ENCODE measurements at regions not wholly inside any gene's neighbourhood (a gene's known extent, or its start where the extent isn't known, plus 50 kb on each side); places are given as distances from the start of the nearest gene placed in this dataset.

DNA sequence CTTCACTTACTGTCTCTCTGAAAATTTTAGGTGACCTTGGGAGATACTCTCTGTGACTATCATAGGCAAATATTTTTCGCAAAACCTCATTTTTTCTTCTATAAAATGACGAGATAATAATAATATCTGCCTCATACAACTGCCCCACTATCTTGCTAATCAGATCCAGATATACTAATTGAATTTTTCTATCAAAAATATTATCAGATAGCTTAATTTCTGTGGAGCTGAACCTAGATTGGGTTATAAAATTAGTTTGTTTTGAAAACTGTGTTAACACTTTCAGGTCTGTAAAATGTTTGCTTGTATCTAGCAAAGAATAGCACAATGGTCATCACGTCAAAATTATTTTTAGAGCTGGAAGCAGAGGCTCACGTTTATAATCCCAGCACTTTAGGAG is 486.7 kb upstream of the LRRN3 start:
- H3K4me3 ChIP-seq: no peak overlapping the region
- no peak overlapping the region for H3K27ac ChIP-seq
- no peaks in the 10 kb centered on the region for H3K4me1 ChIP-seq
- intact Hi-C loops (cut with DNase I): no loop called here
- no peaks in the 10 kb centered on the region for H3K9me3 ChIP-seq
- DNase-seq (ENCODE audit: extremely low spot score in 2 of 2): no peak
- H3K27me3 ChIP-seq: no peaks in the 10 kb centered on the region
- TF ChIP-seq POLR2AphosphoS5 (IDR thresholded peaks at IDR 0.05; ENCODE audit: insufficient read depth in 1 of 2, low read depth in 1 of 2) (no peak), POLR2A (IDR thresholded peaks at IDR 0.05) (no peak)
- TF ChIP-seq, protein P1, sequence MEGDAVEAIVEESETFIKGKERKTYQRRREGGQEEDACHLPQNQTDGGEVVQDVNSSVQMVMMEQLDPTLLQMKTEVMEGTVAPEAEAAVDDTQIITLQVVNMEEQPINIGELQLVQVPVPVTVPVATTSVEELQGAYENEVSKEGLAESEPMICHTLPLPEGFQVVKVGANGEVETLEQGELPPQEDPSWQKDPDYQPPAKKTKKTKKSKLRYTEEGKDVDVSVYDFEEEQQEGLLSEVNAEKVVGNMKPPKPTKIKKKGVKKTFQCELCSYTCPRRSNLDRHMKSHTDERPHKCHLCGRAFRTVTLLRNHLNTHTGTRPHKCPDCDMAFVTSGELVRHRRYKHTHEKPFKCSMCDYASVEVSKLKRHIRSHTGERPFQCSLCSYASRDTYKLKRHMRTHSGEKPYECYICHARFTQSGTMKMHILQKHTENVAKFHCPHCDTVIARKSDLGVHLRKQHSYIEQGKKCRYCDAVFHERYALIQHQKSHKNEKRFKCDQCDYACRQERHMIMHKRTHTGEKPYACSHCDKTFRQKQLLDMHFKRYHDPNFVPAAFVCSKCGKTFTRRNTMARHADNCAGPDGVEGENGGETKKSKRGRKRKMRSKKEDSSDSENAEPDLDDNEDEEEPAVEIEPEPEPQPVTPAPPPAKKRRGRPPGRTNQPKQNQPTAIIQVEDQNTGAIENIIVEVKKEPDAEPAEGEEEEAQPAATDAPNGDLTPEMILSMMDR (IDR thresholded peaks at IDR 0.05): no peak
- H3K36me3 ChIP-seq: no peaks in the 10 kb centered on the region

DNA sequence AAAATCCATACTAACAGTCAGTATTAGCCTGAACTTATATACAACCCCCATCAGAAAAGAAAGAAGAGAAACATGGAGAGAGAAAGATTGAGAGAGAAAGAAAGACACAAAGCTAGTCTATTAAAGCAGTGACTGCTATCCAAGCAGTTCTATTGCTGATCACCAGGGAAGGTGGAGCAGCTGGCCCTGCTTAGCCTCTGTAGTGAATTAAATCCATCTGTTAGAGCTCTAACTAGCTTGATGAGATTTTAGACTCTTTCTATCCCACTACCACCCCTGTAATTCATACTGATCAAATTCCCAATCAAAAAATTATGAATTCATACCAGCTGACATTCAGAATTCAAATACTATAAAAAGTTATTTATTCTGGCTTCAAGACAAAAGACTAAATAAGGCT is 486.0 kb upstream of the LRRN3 start:
- Histone ChIP-seq H3K9me3 (no peaks in the 10 kb centered on the region), H3K4me3 (no peak overlapping the region), H3K27ac (no peak overlapping the region), H3K4me1 (no peaks in the 10 kb centered on the region), H3K36me3 (no peaks in the 10 kb centered on the region), H3K27me3 (no peaks in the 10 kb centered on the region)
- intact Hi-C loops (cut with DNase I): no loop called here
- no peak for TF ChIP-seq POLR2AphosphoS5 (IDR thresholded peaks at IDR 0.05; ENCODE audit: insufficient read depth in 1 of 2, low read depth in 1 of 2)
- TF ChIP-seq, protein P1 (IDR thresholded peaks at IDR 0.05): no peak
- no peak for TF ChIP-seq POLR2A (IDR thresholded peaks at IDR 0.05)
- no peak for DNase-seq (ENCODE audit: extremely low spot score in 2 of 2)

DNA sequence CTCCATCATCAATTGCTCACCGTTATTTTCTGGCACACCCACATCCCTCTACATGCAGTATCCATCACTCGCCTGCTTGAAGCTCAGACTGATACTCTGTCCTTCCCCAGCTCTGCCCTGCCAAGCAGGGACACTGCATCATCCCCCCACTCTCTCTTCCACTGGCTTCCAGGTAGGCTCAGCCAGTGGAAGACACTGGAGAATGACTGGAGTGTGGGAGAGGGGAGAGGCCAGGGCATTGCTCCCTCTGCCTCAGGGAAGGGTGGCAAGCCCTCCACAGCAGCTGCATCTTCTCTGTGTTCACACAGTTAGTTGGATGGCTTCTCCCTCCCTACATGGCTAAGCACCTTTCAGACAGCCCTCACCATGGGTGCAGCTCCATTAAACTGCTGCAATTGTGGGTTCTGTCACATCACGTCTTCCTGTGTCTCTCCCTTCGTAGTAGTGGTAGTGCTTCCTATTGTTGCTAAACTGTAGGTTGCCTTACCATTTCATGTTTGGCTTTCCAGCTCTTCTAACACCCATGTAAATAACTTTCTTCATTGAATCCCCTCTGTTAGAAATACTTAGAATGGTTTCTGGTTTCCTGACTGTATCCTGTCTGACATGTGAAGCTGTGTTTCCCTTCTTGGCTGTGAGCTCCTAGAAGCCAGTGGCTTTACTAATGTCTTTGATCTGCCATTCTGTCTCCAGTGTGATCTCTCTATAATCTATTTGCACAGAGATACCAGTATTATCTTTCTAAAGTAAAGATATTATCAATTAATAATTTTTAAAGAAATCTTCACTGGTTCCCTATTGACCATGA is 483.7 kb upstream of the LRRN3 start:
- Histone ChIP-seq H3K27me3 (no peaks in the 10 kb centered on the region), H3K9me3 (no peaks in the 10 kb centered on the region), H3K4me3 (no peak overlapping the region), H3K36me3 (no peaks in the 10 kb centered on the region), H3K4me1 (no peaks in the 10 kb centered on the region), H3K27ac (no peak overlapping the region)
- intact Hi-C loops (cut with DNase I): no loop called here
- DNase-seq (ENCODE audit: extremely low spot score in 2 of 2): no peak
- no peak for TF ChIP-seq POLR2AphosphoS5 (IDR thresholded peaks at IDR 0.05; ENCODE audit: insufficient read depth in 1 of 2, low read depth in 1 of 2)
- TF ChIP-seq, protein P1 (IDR thresholded peaks at IDR 0.05): no peak
- no peak for TF ChIP-seq POLR2A (IDR thresholded peaks at IDR 0.05)

DNA sequence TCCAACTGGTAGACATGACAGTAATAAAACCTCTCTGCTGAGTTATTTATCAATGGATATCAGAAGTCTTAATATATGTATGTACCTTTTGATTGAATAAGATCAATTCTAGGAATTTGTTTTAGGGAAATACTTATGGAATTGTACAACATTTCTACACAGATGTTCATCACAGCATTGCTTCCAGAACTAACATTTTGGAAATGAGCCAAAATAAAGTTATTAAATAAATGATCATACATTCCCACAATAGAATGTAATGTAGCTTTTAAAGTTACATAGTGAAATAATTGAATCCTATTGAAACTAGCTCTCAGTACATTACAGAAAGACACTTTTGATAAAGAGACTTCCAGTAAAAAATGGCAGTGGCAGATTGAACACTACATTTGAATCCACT is 481.6 kb upstream of the LRRN3 start:
- no peak for DNase-seq (ENCODE audit: extremely low spot score in 2 of 2)
- TF ChIP-seq POLR2A (IDR thresholded peaks at IDR 0.05) (no peak), POLR2AphosphoS5 (IDR thresholded peaks at IDR 0.05; ENCODE audit: insufficient read depth in 1 of 2, low read depth in 1 of 2) (no peak)
- TF ChIP-seq, protein P1 (IDR thresholded peaks at IDR 0.05): no peak
- Histone ChIP-seq H3K9me3 (no peaks in the 10 kb centered on the region), H3K27ac (no peak overlapping the region), H3K4me1 (no peaks in the 10 kb centered on the region), H3K27me3 (no peaks in the 10 kb centered on the region), H3K4me3 (no peak overlapping the region), H3K36me3 (no peaks in the 10 kb centered on the region)
- intact Hi-C loops (cut with DNase I): no loop called here

DNA sequence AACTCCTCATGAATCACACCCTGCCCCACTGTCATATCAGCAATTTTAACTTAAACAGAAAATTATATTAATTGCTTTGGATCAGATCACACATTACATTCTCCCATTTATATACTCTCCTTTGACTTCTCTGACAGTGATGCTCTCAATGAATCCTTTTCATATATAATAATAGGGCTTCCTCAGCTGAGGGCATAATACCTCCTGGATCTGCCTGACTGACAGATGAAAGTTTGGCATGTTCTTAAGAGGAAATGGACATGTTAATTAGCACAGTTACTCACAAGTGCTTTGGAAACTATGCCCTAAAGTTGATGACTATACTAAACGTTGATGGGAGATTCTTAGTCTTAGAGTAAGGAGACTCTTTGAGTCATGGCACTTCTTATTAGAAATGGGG is 478.2 kb upstream of the LRRN3 start:
- no peaks in the 10 kb centered on the region for H3K4me1 ChIP-seq
- intact Hi-C loops (cut with DNase I): no loop called here
- TF ChIP-seq POLR2AphosphoS5 (IDR thresholded peaks at IDR 0.05; ENCODE audit: insufficient read depth in 1 of 2, low read depth in 1 of 2): no peak
- TF ChIP-seq POLR2A (IDR thresholded peaks at IDR 0.05): no peak
- TF ChIP-seq, protein P1 (IDR thresholded peaks at IDR 0.05): no peak
- no peaks in the 10 kb centered on the region for H3K27me3 ChIP-seq
- no peaks in the 10 kb centered on the region for H3K36me3 ChIP-seq
- no peak for DNase-seq (ENCODE audit: extremely low spot score in 2 of 2)
- H3K9me3 ChIP-seq: no peaks in the 10 kb centered on the region
- no peak overlapping the region for H3K4me3 ChIP-seq
- no peak overlapping the region for H3K27ac ChIP-seq
